ENCODE measurements at regions not wholly inside any gene's neighbourhood (a gene's known extent, or its start where the extent isn't known, plus 50 kb on each side); places are given as distances from the start of the nearest gene placed in this dataset.

DNA sequence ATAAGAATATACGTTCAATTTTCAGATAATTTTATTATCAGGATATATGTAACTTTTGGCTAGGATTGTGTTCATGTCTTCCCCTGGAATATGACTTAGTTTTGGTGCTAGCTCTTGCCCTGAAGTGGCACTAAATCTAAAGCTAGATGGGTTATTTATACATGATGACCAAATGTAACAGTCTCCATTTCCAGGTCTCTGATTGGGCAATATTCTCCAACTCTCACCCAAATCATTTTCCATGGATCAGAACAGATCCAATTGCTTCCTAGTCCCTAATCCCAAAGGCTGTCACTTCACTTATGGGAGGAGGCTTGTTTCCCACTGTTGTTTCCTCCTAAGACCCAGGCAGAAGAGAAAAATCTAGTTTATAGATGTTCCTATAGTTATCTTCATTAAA is 274.6 kb upstream of the SLC16A7 start:
- no peaks in the 10 kb centered on the region for H3K27me3 ChIP-seq (ENCODE audit: insufficient read depth, low read length)
- no peak overlapping the region for H3K4me3 ChIP-seq (ENCODE audit: low read depth, low read length)
- no peak overlapping the region for H2BK120ac ChIP-seq (ENCODE audit: insufficient read depth, low read length, poor library complexity)
- no peak overlapping the region for H3K9ac ChIP-seq (ENCODE audit: low read length)
- no peak overlapping the region for H3K14ac ChIP-seq (ENCODE audit: low read length)
- H4K91ac ChIP-seq (ENCODE audit: low read depth, low read length), result no peak overlapping the region
- H3K4me2 ChIP-seq (ENCODE audit: low read length), result no peak overlapping the region
- no peak overlapping the region for H3K23ac ChIP-seq (ENCODE audit: low read length)
- H2BK5ac ChIP-seq (ENCODE audit: low read depth, low read length, poor library complexity), result no peak overlapping the region
- H3K4ac ChIP-seq (ENCODE audit: low read depth, low read length), result no peak overlapping the region
- H3K36me3 ChIP-seq (ENCODE audit: control insufficient read depth in 1 of 2, insufficient read depth in 2 of 2, low read length in 2 of 2), result no peaks in the 10 kb centered on the region
- no peak overlapping the region for H4K12ac ChIP-seq (ENCODE audit: low read depth, low read length)
- no peak overlapping the region for H3K18ac ChIP-seq (ENCODE audit: low read length)
- H3K27ac ChIP-seq (ENCODE audit: low read depth, low read length), result no peak overlapping the region
- no peaks in the 10 kb centered on the region for H3K79me2 ChIP-seq (ENCODE audit: control insufficient read depth, insufficient read depth, low read length, poor library complexity)
- H4K8ac ChIP-seq (ENCODE audit: low read depth, low read length), result no peak overlapping the region
- H2AFZ ChIP-seq (ENCODE audit: insufficient read depth, low read length, poor library complexity), result no peak overlapping the region
- no peak overlapping the region for H2BK12ac ChIP-seq (ENCODE audit: low read length)
- H2AK5ac ChIP-seq (ENCODE audit: low read length), result no peak overlapping the region
- no peaks in the 10 kb centered on the region for H3K79me1 ChIP-seq (ENCODE audit: low read length)
- no peaks in the 10 kb centered on the region for H3K4me1 ChIP-seq (ENCODE audit: control insufficient read depth in 1 of 2, insufficient read depth in 2 of 2, low read length in 2 of 2)
- WGBS (ENCODE audit: extremely low coverage, insufficient coverage, insufficient read length), result no CpG with 5 or more reads among the region's 1 CpG
- no peaks in the 10 kb centered on the region for H3K9me3 ChIP-seq (ENCODE audit: insufficient read depth, low read depth, low read length)
- no peak for DNase-seq

DNA sequence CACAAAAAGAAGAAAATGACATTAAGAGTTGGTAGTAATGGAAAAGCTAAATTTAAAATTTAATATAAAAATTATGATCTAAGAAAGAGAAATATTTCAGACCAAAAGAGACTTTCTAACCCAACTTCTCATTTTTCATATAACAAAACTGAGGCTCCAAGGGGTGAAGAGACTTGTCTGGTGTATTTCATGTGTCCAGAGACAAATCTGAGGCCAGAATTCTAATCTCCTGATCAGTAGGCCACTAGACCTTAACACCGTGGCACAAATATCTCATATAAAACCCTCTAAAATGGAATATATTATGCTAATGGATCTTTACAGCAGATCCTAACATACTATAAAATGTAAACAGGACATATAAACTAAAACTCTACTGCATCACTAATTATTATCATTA is 275.7 kb upstream of the SLC16A7 start:
- Histone ChIP-seq H3K14ac (ENCODE audit: low read length) (no peak overlapping the region), H3K4me2 (ENCODE audit: low read length) (no peak overlapping the region), H3K4me1 (ENCODE audit: control insufficient read depth in 1 of 2, insufficient read depth in 2 of 2, low read length in 2 of 2) (no peaks in the 10 kb centered on the region), H3K9me3 (ENCODE audit: insufficient read depth, low read depth, low read length) (no peaks in the 10 kb centered on the region), H3K79me2 (ENCODE audit: control insufficient read depth, insufficient read depth, low read length, poor library complexity) (no peaks in the 10 kb centered on the region), H2BK12ac (ENCODE audit: low read length) (no peak overlapping the region), H4K91ac (ENCODE audit: low read depth, low read length) (no peak overlapping the region), H3K23ac (ENCODE audit: low read length) (no peak overlapping the region), H3K36me3 (ENCODE audit: control insufficient read depth in 1 of 2, insufficient read depth in 2 of 2, low read length in 2 of 2) (no peaks in the 10 kb centered on the region), H4K8ac (ENCODE audit: low read depth, low read length) (no peak overlapping the region), H2AK5ac (ENCODE audit: low read length) (no peak overlapping the region), H3K9ac (ENCODE audit: low read length) (no peak overlapping the region), H3K18ac (ENCODE audit: low read length) (no peak overlapping the region), H3K27ac (ENCODE audit: low read depth, low read length) (no peak overlapping the region), H3K27me3 (ENCODE audit: insufficient read depth, low read length) (no peaks in the 10 kb centered on the region), H3K4me3 (ENCODE audit: low read depth, low read length) (no peak overlapping the region), H2AFZ (ENCODE audit: insufficient read depth, low read length, poor library complexity) (no peak overlapping the region), H3K4ac (ENCODE audit: low read depth, low read length) (no peak overlapping the region), H2BK120ac (ENCODE audit: insufficient read depth, low read length, poor library complexity) (no peak overlapping the region), H2BK5ac (ENCODE audit: low read depth, low read length, poor library complexity) (no peak overlapping the region), H4K12ac (ENCODE audit: low read depth, low read length) (no peak overlapping the region), H3K79me1 (ENCODE audit: low read length) (no peaks in the 10 kb centered on the region)
- DNase-seq, result no peak
- no CpG with 5 or more reads among the region's 1 CpG for WGBS (ENCODE audit: extremely low coverage, insufficient coverage, insufficient read length)

DNA sequence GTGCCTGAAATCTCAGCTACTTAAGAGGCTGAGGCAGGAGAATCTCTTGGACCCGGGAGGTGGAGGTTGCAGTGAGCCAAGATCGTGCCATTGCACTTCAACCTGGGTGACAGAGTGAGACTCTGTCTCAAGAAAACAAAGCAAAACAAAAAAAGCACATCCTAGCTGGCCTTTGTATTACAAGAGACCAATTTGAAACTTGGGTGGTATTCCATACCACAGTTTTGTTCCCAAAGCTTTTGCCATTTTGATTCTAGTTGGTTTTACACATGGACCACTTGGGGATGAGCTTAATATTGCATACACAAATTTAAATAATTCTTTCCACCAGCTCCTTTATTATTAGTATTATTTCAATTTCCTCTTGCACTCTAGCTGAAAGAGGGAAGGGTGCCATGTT is 276.9 kb upstream of the SLC16A7 start:
- no peak overlapping the region for H4K12ac ChIP-seq (ENCODE audit: low read depth, low read length)
- H3K27me3 ChIP-seq (ENCODE audit: insufficient read depth, low read length), result no peaks in the 10 kb centered on the region
- H2AK5ac ChIP-seq (ENCODE audit: low read length), result no peak overlapping the region
- no peak overlapping the region for H3K23ac ChIP-seq (ENCODE audit: low read length)
- no peak overlapping the region for H3K14ac ChIP-seq (ENCODE audit: low read length)
- H2AFZ ChIP-seq (ENCODE audit: insufficient read depth, low read length, poor library complexity), result no peak overlapping the region
- no peak overlapping the region for H3K18ac ChIP-seq (ENCODE audit: low read length)
- no peak overlapping the region for H3K27ac ChIP-seq (ENCODE audit: low read depth, low read length)
- no peak overlapping the region for H3K4ac ChIP-seq (ENCODE audit: low read depth, low read length)
- no peak overlapping the region for H3K9ac ChIP-seq (ENCODE audit: low read length)
- no peaks in the 10 kb centered on the region for H3K9me3 ChIP-seq (ENCODE audit: insufficient read depth, low read depth, low read length)
- no peak overlapping the region for H2BK12ac ChIP-seq (ENCODE audit: low read length)
- H2BK5ac ChIP-seq (ENCODE audit: low read depth, low read length, poor library complexity), result no peak overlapping the region
- no peak overlapping the region for H2BK120ac ChIP-seq (ENCODE audit: insufficient read depth, low read length, poor library complexity)
- no peaks in the 10 kb centered on the region for H3K79me1 ChIP-seq (ENCODE audit: low read length)
- H3K4me1 ChIP-seq (ENCODE audit: control insufficient read depth in 1 of 2, insufficient read depth in 2 of 2, low read length in 2 of 2), result no peaks in the 10 kb centered on the region
- no peak overlapping the region for H4K91ac ChIP-seq (ENCODE audit: low read depth, low read length)
- no peak overlapping the region for H3K4me3 ChIP-seq (ENCODE audit: low read depth, low read length)
- no peaks in the 10 kb centered on the region for H3K79me2 ChIP-seq (ENCODE audit: control insufficient read depth, insufficient read depth, low read length, poor library complexity)
- WGBS (ENCODE audit: extremely low coverage, insufficient coverage, insufficient read length), result no CpG with 5 or more reads among the region's 2 CpGs
- no peak for DNase-seq
- H3K36me3 ChIP-seq (ENCODE audit: control insufficient read depth in 1 of 2, insufficient read depth in 2 of 2, low read length in 2 of 2), result no peaks in the 10 kb centered on the region
- H3K4me2 ChIP-seq (ENCODE audit: low read length), result no peak overlapping the region
- no peak overlapping the region for H4K8ac ChIP-seq (ENCODE audit: low read depth, low read length)

DNA sequence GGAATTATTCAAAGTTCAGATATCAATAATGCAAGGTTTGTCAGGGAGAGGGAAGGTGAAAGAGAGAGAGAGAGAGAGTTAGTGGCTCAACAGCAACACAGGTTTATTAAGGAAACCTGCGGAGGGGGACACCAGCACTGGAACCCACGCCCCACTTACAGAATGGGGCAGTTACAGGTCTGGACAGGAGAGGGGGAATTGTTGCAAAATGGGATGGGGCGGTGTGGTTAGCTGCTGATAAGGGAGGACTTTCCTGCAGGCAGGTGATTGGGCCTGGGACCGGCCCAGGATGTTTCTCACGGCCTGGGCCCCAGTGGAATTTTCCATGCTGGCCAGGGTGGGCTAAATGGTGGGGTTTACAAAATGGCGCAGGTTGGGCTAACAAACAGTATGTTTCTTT is 278.2 kb upstream of the SLC16A7 start:
- no peak overlapping the region for H4K91ac ChIP-seq (ENCODE audit: low read depth, low read length)
- H4K12ac ChIP-seq (ENCODE audit: low read depth, low read length), result no peak overlapping the region
- WGBS (ENCODE audit: extremely low coverage, insufficient coverage, insufficient read length), result no CpG with 5 or more reads among the region's 6 CpGs

More for the DNA sequence above, 278.2 kb upstream of the SLC16A7 start:
- H3K4me3 ChIP-seq (ENCODE audit: low read depth, low read length), result no peak overlapping the region
- no peak overlapping the region for H2AFZ ChIP-seq (ENCODE audit: insufficient read depth, low read length, poor library complexity)
- H3K14ac ChIP-seq (ENCODE audit: low read length), result no peak overlapping the region
- H2BK120ac ChIP-seq (ENCODE audit: insufficient read depth, low read length, poor library complexity), result no peak overlapping the region
- H3K27me3 ChIP-seq (ENCODE audit: insufficient read depth, low read length), result no peaks in the 10 kb centered on the region
- H2BK12ac ChIP-seq (ENCODE audit: low read length), result no peak overlapping the region
- no peaks in the 10 kb centered on the region for H3K36me3 ChIP-seq (ENCODE audit: control insufficient read depth in 1 of 2, insufficient read depth in 2 of 2, low read length in 2 of 2)
- no peak overlapping the region for H3K27ac ChIP-seq (ENCODE audit: low read depth, low read length)
- no peak overlapping the region for H3K4ac ChIP-seq (ENCODE audit: low read depth, low read length)
- no peak overlapping the region for H4K8ac ChIP-seq (ENCODE audit: low read depth, low read length)
- no peaks in the 10 kb centered on the region for H3K9me3 ChIP-seq (ENCODE audit: insufficient read depth, low read depth, low read length)
- DNase-seq, result no peak
- no peak overlapping the region for H2AK5ac ChIP-seq (ENCODE audit: low read length)
- no peaks in the 10 kb centered on the region for H3K4me1 ChIP-seq (ENCODE audit: control insufficient read depth in 1 of 2, insufficient read depth in 2 of 2, low read length in 2 of 2)
- no peak overlapping the region for H3K23ac ChIP-seq (ENCODE audit: low read length)
- no peak overlapping the region for H3K9ac ChIP-seq (ENCODE audit: low read length)
- H3K79me2 ChIP-seq (ENCODE audit: control insufficient read depth, insufficient read depth, low read length, poor library complexity), result no peaks in the 10 kb centered on the region
- H2BK5ac ChIP-seq (ENCODE audit: low read depth, low read length, poor library complexity), result no peak overlapping the region
- H3K79me1 ChIP-seq (ENCODE audit: low read length), result no peaks in the 10 kb centered on the region
- no peak overlapping the region for H3K18ac ChIP-seq (ENCODE audit: low read length)
- no peak overlapping the region for H3K4me2 ChIP-seq (ENCODE audit: low read length)

Data from trophoblast cell (in vitro differentiated cells and primary cell).